ENCODE measurements at regions not wholly inside any gene's neighbourhood (a gene's known extent, or its start where the extent isn't known, plus 50 kb on each side); places are given as distances from the start of the nearest gene placed in this dataset.
A peak's percentile ranks its signal among the peaks of the same experiment; 100 is the strongest.
"Not testable (repeated sequence)": the region's sequence is repeated elsewhere in the genome, so short reads cannot be mapped to it uniquely, and the experiment has no call there.

DNA sequence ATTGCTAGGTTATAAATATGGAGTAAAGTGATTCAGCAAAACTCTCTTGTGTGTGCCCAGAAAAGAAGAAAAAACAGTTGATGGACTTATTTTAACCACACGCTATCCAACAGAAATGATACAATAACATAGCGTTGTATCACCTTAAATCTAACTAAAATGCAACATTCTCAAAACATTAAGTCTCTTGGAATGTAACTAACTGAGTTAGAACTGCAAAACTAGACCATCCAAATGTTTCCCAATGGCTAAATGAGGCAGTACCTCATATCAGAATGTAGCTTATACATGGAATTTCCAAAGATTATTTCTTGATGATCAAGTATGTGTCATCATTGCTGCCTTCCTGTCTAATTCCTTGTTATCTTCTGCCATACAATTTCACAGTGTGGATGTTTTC lies 187.9 kb downstream of the CNTN3 start:
- no peak for DNase-seq
- intact Hi-C loops (cut with DNase I): no loop called here

DNA sequence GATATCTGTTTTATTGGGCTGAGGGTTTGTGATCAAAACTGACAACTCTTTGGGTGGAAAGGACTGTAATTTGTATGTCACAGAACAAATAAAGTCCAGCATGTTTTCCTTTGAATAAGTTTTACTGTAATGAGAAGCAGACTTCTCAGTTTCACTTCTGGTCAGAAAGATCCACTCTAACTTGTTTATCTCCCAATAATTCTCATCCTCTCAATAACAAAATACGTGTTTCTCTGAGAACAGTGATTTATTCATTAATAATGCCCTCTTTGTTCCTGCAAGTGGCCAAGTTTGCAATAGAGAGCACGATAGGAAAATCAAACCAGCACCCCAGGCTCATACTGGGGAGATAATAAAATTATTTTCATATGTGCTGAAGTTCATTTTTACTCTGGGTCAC lies 190.6 kb downstream of the CNTN3 start:
- intact Hi-C loops (cut with DNase I): no loop called here
- DNase-seq: no peak

DNA sequence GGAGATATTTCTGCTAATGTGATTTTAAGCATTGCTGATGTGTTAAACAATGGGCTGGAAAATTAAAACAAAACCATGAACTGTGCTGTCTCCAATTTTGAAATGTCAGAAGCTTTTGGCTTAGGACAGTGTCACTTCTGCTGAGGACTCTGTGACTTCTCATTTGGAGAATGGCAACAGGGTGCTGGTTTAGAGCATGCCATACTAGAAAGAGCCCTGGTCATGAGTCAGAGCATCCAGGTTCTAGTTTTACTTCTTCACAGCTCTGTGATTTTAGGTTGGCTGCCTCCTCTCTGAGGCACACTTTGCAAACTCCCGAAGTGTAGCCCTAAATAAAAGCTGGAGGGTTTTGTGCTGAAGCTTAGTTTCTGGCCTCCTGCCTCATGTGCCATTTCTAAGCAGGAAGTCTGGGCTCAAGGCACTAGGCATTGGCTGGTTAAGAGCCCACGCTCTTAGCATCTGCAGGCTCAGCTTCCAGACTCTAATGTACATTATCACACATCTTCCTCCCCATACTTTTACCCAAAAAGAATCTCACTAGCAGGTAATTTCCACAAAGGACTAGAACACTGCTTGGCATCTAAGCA lies 193.8 kb downstream of the CNTN3 start:
- intact Hi-C loops (cut with DNase I): no loop called here
- peak in 5 of 10 donors; percentile 12 to 76 (median 35) for DNase-seq

DNA sequence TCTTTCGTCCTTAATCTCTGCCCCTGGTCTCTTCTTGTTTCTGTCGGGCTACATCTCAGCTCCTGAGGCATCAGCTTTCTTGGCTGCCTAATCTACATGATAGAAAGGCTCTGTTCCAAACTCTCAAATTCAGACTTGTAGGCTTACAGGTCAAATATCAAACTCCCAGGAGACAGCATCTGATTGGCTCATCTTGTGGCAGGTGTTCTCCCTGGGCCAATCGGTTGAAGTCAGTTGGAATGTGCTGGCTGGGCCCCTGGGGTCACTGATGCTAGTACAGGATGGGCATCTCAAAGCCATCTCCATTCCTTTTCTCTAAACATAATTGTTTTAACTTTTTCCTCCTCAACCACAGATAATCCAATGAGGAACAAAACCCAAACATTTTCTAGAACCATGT lies 198.7 kb downstream of the CNTN3 start:
- DNase-seq: no peak
- intact Hi-C loops (cut with DNase I): no loop called here

DNA sequence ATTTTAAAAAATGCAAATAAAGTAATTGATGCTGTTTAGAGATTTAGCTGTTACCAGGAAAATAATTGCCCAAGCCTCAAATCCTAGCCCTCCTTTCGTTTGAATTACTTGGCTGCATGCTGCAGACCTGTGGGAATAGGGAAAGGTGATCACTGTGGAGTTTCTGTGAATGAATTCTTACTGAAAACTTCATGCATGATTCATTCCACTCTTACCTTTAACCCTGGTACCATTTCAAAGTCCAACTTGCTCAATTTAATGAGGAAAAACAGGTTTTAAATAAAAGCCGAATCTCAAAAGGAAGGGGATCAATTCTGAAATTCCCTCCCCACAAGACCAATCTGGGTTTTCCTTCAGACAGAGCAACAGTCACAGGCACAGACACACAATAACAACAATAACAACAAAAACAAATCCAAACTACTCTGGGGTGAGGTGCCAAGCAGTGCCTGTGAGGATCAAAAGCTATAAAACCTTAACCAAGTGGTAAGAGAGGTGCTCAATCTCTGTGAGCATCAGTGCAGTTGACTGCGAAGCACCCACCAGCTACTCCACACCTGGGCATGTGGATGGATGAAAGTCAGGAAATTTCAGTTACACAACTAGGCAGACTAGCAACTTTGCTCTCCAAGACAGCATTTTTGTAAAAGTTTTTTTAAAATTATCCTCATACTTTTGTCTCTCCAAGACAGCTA lies 200.8 kb downstream of the CNTN3 start:
- intact Hi-C loops (cut with DNase I): no loop called here
- DNase-seq: no peak

DNA sequence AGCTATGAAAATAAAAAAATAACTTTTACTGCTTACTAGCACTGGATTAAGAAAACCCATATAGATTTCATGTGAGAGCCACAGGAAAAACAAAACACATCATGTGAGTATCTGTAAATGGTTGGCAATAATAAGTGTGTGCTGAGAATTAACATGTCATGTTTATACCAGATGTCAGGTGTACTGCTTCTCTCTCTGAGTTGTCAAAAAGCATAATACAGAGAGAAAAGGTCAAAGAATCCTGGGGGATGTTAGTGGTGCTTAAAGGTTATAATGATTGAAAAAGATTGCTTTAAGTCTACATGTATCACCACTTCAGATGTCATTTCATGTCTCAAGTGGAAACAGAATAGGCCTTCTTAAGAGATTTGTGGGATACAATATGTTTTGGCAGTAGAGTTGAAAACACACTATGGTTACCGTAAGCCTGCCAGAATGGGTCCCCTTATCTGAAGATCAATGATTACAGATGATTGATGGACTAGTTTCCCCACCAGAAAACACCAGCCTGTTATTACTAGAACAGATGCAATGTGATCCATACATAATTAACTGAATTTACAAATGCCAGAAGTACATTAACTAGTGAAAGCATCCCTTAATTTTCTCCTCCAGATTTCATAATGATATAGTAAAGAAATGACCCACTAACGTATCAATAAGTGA lies 204.1 kb downstream of the CNTN3 start:
- intact Hi-C loops (cut with DNase I): no loop called here
- DNase-seq: no peak

DNA sequence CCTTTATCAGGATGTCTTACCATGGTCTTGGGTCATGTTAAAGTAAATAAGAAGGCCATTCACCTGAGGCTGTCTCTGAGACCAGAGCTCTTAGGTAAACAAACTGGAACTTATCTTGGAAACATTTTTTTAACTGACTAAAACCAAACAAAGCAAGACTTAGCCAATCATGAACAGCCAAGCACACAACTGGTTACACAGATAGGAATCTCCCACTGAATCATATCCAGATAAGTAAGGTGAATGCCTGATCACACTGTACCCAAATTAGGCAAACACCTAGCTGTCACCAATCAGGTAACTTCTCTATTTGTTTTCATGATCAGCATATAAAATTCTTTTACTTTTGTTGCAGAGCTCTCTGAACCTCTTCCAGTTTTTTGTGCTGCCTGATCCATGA lies 205.4 kb downstream of the CNTN3 start:
- intact Hi-C loops (cut with DNase I): no loop called here
- DNase-seq: no peak

DNA sequence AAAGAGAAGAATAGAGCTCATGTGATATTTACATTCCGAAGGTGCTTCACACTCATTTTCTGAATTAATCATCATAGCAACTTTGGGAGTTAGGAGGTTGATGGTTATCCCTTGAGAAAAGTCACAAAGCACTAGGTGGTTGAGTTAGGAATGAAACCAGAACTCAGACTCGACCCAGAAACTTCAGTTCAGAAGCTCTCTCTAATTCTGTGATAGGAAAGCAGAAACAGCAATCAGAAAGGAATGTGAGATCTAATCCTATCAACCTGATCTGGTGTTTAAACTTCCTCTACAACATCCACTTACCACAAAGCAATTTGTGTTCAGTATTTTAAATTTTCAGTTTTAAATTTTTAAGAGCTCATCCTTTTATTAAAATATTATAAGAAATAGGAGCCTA lies 211.2 kb downstream of the CNTN3 start:
- intact Hi-C loops (cut with DNase I): no loop called here
- DNase-seq: no peak

DNA sequence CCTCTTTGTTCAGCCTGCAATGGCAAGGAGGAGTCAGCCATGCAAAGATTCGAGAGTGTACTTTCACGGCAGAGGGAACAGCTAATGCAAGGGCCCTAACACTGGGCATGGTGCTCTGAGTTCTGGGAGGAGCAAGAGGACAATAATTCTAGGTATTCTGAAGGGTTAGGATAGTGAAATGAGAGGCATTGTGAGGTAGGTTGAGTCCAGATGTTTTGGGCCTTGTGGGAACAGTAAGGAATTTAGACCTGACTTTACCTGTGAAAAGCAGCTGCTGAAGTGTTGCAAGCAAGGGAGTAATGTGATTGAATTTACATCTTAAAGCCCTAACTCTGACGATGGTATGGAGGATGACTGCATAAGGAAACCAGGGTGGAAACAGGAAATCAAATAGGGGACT lies 211.6 kb downstream of the CNTN3 start:
- intact Hi-C loops (cut with DNase I): no loop called here

DNA sequence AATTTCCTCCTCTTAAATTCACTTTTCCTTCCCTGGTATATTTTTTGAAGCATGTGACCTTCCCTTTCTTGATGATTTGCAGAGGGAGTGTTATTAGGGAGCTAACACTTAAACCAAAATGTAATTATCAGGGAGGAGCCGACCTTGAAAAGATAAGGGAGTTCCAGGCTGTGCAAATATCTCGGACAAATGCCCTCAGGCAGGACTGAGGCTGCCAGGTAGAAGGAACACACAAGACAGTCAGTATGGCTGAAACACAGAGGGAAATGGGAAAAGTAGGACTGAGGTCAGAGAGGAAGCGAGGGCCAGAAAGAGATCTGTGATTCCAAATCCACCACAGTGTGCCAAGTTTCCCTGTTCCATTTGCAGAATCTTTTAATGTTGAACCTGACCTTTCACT lies 221.0 kb downstream of the CNTN3 start:
- DNase-seq: no peak
- intact Hi-C loops (cut with DNase I): no loop called here

More for the DNA sequence above, 211.6 kb downstream of the CNTN3 start:
- DNase-seq: no peak

DNA sequence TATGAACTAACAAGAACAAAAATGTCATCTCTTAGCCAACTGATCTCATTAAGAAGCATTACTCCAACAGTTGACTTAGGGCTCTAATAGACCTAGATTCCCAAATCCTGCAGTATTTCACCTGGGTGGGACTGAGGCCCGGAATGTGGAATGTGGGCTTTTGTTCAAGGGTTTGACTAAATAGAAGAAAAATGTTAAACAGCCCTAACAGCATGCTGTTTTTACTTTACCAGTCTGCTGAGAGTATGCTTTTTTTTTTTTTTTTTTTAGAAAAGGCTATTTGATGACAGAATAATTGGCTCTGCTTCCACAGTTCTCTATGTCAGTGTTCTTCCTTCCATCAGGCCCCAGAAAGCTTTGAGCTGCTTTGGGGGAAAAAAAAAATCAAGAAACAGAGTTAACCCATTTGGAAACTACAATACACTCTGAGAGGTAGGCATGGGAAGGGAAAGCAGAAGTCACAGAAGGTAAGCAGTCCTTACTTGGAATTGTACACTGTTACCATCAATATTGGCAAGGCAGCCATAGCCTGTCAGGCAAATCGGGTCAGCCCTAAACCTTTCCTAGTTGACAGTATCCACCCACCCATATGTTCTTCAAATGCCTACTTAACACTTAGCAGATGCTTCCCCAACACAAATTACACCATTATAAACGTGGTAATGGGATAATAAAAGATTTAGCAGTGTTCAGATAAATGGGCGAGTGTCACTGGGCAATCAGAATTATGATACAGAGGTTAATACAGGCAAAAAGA lies 224.2 kb downstream of the CNTN3 start:
- no peak for DNase-seq

DNA sequence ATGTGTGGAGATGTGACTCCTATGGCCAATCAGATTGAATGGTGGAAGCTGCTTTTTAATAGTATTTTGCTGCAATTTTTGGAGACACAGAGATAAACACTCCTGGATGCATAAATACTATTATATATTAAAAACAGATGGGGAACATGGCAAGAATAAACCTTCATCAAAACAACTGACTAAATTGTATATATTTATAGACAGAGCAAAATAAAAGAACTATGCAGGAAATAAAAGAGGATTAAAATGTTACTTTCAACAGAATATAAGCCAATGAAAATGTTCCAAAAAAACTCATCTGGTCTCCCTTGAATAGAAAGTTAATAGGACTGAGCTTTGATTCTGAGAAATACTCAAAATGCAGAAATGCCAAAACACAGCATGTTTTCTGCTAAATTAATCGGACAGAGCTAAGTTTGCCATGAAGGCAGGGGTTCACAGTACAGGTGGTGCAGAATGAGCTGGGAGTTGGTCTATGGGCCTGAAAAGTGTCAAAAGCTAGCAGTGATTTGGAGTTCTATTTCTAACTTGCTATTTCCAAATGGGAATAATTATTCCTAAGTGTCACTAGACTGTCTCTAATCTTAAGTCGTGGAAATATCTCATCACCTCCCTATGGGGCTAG lies 227.2 kb downstream of the CNTN3 start:
- intact Hi-C loops (cut with DNase I): no loop called here
- no peak for DNase-seq

More for the DNA sequence above, 224.2 kb downstream of the CNTN3 start:
- intact Hi-C loops (cut with DNase I): no loop called here

DNA sequence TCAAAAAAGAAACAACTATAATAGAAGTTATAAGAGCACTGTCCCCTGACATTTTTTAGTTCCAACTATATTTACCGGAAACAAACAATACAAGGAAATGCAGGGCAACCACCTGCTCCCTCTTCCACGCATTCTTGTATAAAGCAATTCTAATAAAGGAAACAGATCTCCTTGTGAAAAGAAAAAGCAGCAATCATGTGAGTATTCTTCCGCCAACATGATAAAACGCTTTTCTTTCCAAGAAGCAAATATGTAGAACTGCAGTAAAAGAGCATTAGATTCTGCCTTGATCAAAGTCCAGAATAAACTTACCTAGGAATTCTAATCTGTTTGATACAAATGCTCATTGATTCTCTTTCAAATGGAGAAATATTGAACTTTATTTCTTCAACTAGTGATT lies 230.3 kb downstream of the CNTN3 start:
- no peak for DNase-seq
- intact Hi-C loops (cut with DNase I): no loop called here

DNA sequence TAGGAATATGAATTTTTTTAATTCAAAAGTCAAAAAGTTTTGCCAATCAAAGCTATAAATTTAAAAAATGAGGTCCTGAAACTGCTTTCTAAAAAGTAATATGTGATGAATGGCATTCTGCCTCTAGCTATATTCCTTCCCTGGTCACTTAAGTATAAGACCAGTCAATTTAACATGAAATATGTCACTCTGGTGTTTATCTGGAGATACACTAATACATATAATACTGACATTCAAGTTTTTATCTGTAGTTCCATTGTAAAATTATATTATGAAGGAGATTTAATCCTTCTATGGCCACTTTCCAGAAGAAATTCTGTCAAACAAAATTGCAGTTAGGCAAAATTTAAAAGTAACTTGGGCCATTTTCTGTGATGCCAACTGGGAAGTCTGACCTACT lies 236.8 kb downstream of the CNTN3 start:
- intact Hi-C loops (cut with DNase I): no loop called here
- DNase-seq: no peak

DNA sequence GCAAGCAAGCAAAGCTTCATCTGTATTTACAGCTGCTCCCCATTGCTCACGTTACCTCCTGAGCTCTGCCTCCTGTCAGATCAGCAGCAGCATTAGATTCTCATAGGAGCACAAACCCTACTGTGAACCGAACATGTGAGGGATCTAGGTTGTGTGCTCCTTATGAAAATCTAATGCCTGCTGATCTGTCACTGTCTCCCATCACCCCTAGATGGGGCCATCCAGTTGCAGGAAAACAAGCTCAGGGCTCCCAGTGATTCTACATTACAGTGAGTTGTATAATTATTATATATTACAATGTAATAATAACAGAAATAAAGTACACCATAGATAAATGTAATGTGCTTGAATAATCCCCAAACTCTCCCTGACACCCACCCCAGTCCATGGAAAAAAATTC lies 238.1 kb downstream of the CNTN3 start:
- intact Hi-C loops (cut with DNase I): not testable (repeated sequence)
- DNase-seq: peak in 1 of 10 donors; percentile 13

DNA sequence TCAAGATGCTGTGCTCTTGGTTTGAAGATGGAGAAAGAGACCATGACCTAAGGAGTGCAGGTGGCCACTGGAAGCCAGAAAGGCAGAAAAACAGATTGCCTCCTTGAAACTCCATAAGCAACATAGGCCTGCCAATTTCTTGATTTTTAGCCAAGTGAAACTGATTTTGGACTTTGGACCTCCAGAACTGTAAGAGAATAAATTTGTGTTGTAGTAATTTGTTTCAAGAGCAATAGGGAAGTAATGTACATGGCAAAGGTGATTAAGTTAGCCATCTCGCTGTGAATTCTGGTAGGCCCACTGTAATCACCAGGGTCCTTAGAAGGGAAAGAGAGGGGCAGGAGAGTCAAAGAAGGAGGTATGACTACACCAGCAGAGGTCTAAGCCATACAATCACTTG lies 238.8 kb downstream of the CNTN3 start:
- no peak for DNase-seq
- intact Hi-C loops (cut with DNase I): no loop called here

DNA sequence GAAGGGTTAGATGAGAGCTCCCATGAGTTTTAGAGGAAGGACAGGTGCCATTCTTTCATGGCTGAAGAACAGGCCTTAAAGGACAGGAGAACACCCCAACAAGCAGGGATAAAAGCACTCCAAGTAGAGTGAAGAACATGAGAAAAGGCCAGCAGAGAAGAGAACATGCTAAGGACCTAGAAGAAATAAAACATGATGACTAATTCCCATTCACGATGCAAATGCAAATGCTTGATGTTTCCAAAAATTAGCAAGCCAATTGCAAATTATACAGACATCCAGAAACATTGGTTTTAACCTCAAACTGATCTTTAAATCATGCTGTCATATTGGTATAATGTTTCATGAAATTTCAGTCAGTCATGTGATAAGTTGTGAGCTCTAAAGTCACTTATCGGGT lies 241.7 kb downstream of the CNTN3 start:
- intact Hi-C loops (cut with DNase I): no loop called here
- DNase-seq: no peak

DNA sequence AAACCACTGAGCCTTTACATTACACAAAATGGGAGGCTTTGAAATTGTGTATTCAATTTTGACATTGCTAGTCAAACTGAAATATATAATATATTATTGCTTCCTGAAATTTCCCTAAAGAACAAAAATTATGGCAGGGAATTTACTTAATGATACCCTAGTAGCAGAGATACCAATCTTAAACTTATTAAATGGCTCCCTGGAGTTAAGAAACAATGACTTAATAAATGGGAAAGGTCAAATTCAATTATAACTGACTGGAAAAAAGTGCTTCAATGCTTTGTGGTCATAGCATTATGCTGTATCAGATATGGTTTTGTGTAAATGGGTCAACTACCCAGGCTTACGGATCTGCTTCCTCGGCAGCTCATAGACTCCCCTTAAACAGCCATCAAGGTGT lies 244.1 kb downstream of the CNTN3 start:
- DNase-seq: no peak
- intact Hi-C loops (cut with DNase I): no loop called here

DNA sequence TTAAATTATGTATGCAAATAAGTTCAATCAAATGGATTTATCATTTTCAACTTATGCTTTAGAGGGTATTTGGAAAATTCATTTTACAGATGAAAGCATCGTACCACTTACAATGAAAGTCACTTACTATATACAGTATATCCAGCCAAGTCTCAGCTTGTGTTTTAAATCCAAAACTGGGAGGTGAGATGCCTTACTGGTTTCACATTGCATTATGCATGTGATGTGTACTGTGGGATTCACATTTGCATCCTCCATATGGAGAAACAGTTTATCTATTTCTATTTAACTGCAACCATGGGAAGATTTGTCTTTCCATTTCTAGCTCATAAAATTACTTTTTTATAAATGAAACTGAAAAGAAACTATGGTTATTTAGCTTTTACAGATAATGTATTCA lies 248.1 kb downstream of the CNTN3 start:
- intact Hi-C loops (cut with DNase I): no loop called here
- no peak for DNase-seq

DNA sequence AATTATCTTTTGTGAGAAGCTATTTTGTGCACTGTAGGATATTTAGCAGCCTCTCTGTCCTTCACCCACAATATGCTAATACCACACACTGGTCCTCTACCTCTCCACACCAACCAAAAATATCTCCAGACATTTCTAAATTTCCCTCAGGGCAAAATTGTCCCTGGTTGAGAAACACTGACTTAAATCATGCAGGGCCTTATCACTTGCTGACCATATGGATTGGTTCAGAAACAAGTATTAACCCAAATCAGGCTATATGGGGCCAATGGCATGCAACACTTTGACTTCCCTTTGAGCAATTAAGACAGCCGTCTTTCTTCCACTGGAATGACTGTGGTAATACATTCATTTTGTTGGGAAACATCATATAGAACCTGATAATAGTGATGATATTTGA lies 251.1 kb downstream of the CNTN3 start:
- intact Hi-C loops (cut with DNase I): no loop called here
- no peak for DNase-seq

DNA sequence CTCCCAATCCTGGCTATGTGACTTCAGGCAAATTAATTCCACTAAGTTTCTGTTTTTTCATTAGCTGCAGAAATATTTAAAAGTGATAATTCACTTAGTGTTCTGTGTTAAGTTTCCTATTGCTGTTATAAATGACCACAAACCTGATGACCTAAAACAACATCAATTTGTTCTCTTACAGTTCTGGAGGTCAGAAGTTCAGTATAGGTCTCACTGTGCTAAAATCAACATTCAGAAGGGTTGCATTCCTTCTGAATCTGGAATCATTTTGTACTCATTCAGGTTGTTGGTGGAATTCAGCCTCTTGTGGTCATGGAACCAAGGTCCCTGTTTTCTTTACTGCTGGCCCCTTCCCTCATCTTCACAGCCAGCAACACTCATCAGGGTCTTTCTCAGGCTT lies 254.1 kb downstream of the CNTN3 start:
- DNase-seq: no peak
- intact Hi-C loops (cut with DNase I): no loop called here
